Loucy (cell line): ENCODE measurements at regions not wholly inside any gene's neighbourhood (a gene's known extent, or its start where the extent isn't known, plus 50 kb on each side); places are given as distances from the start of the nearest gene placed in this dataset.

Source experiments
- CTCF ChIP-seq: fragments of 200-600 bp; sonication (generic); conservative IDR thresholded peaks from 2 replicates; pipeline ENCODE4 v1.5.1; 2014; ENCODE audit warnings: mild to moderate bottlenecking, antibody characterized with exemption, low read length
- EZH2phosphoT487 ChIP-seq: fragments of 200-600 bp; IDR thresholded peaks from 2 replicates; pipeline ENCODE4 v1.6.1; 2018; ENCODE audit warnings: antibody characterized with exemption, mild to moderate bottlenecking, moderate library complexity, borderline replicate concordance

- TF ChIP-seq CTCF (no peak), EZH2phosphoT487 (no peak)
Observed at GRCh38 chr6:168808232-168808631, 367.2 kb downstream of the SMOC2 start.
